Ascending aorta (tissue), 2 donors: ENCODE measurements at regions not wholly inside any gene's neighbourhood (a gene's known extent, or its start where the extent isn't known, plus 50 kb on each side); places are given as distances from the start of the nearest gene placed in this dataset.

Source experiments
- DNase-seq, 2 donors: peaks; one replicate each; pipeline ENCODE4 v3.0.0-alpha.2; 2019; ENCODE audit warnings: low spot score in 2 of 2
- H3K27ac ChIP-seq, 2 donors: fragments of 200-600 bp; sonication (generic); one replicate each; pipeline ENCODE4 v1.5.1; 2016 to 2017; ENCODE audit warnings: mild to moderate bottlenecking in 1 of 2
- H3K27me3 ChIP-seq: fragments of 200-600 bp; sonication (generic); one replicate; pipeline ENCODE4 v1.5.1; 2017
- H3K36me3 ChIP-seq, 2 donors: fragments of 200-600 bp; sonication (generic); one replicate each; pipeline ENCODE4 v1.5.1; 2016
- H3K4me1 ChIP-seq, 2 donors: fragments of 200-600 bp; sonication (generic); one replicate each; pipeline ENCODE4 v1.5.1; 2016 to 2017; ENCODE audit warnings: mild to moderate bottlenecking in 1 of 2
- H3K4me3 ChIP-seq, 2 donors: fragments of 200-600 bp; sonication (generic); one replicate each; pipeline ENCODE4 v1.5.1; 2016 to 2017; ENCODE audit warnings: mild to moderate bottlenecking in 1 of 2
- H3K9me3 ChIP-seq, 2 donors: fragments of 200-600 bp; sonication (generic); one replicate each; pipeline ENCODE4 v1.5.1; 2016
- CTCF ChIP-seq, 3 experiments: fragments of 200-600 bp in 2 of 3; fragments of 450-650 bp in 1 of 3; sonication (generic) in 2 of 3; IDR thresholded peaks; one replicate each; pipeline ENCODE4 v1.5.1; 2016 to 2019; ENCODE audit warnings: antibody characterized with exemption in 3 of 3, mild to moderate bottlenecking in 1 of 3, moderate library complexity in 1 of 3
- intact Hi-C: fragments of 100-400 bp; cut with DNase I; formaldehyde crosslinking; loops from one replicate; pipeline ENCODE4 v1.15.1; 2023

GRCh38 chr17:51376739-51377138, 116.4 kb downstream of the UTP18 start:
- Histone ChIP-seq H3K27ac (no peak overlapping the region), H3K27me3 (no peaks in the 10 kb centered on the region), H3K4me3 (no peak overlapping the region), H3K4me1 (no peaks in the 10 kb centered on the region), H3K36me3 (no peaks in the 10 kb centered on the region), H3K9me3 (no peaks in the 10 kb centered on the region)
- no peak for DNase-seq
- intact Hi-C loops = no loop called here
- TF ChIP-seq CTCF (IDR thresholded peaks at IDR 0.05) = no peak

GRCh38 chr17:51381262-51381661, 120.9 kb downstream of the UTP18 start:
- no peak overlapping the region for H3K4me3 ChIP-seq
- no peak for TF ChIP-seq CTCF (IDR thresholded peaks at IDR 0.05)
- no peak for DNase-seq
- no peaks in the 10 kb centered on the region for H3K4me1 ChIP-seq
- H3K27me3 ChIP-seq = no peaks in the 10 kb centered on the region
- no peaks in the 10 kb centered on the region for H3K9me3 ChIP-seq
- H3K27ac ChIP-seq = no peak overlapping the region
- intact Hi-C loops = no loop called here
- no peaks in the 10 kb centered on the region for H3K36me3 ChIP-seq

GRCh38 chr17:51385208-51385607, 124.9 kb downstream of the UTP18 start:
- TF ChIP-seq CTCF (IDR thresholded peaks at IDR 0.05) = no peak
- Histone ChIP-seq H3K9me3 (no peaks in the 10 kb centered on the region), H3K4me3 (no peak overlapping the region), H3K27ac (no peak overlapping the region), H3K27me3 (no peaks in the 10 kb centered on the region), H3K36me3 (no peaks in the 10 kb centered on the region), H3K4me1 (no peaks in the 10 kb centered on the region)
- DNase-seq = no peak
- intact Hi-C loops = no loop called here

- H3K9me3 ChIP-seq = no peaks in the 10 kb centered on the region
- DNase-seq = no peak
- H3K4me3 ChIP-seq = no peak overlapping the region
- H3K36me3 ChIP-seq = no peaks in the 10 kb centered on the region
- TF ChIP-seq CTCF (IDR thresholded peaks at IDR 0.05) = no peak
- H3K27me3 ChIP-seq = no peaks in the 10 kb centered on the region
- H3K27ac ChIP-seq = no peak overlapping the region
- intact Hi-C loops = no loop called here
- H3K4me1 ChIP-seq = no peaks in the 10 kb centered on the region
Observed at GRCh38 chr17:51387582-51387981, 127.2 kb downstream of the UTP18 start.

- Histone ChIP-seq H3K4me3 (no peak overlapping the region), H3K27me3 (no peaks in the 10 kb centered on the region), H3K36me3 (no peaks in the 10 kb centered on the region), H3K9me3 (no peaks in the 10 kb centered on the region), H3K4me1 (no peaks in the 10 kb centered on the region), H3K27ac (no peak overlapping the region)
- TF ChIP-seq CTCF (IDR thresholded peaks at IDR 0.05) = no peak
- DNase-seq = no peak
- intact Hi-C loops = no loop called here
Observed at GRCh38 chr17:51387986-51388385, 127.6 kb downstream of the UTP18 start.

GRCh38 chr17:51389875-51390274, 129.5 kb downstream of the UTP18 start:
- Histone ChIP-seq H3K4me1 (no peaks in the 10 kb centered on the region), H3K9me3 (no peaks in the 10 kb centered on the region), H3K27me3 (no peaks in the 10 kb centered on the region), H3K4me3 (no peak overlapping the region), H3K27ac (no peak overlapping the region), H3K36me3 (no peaks in the 10 kb centered on the region)
- DNase-seq = no peak
- no peak for TF ChIP-seq CTCF (IDR thresholded peaks at IDR 0.05)
- intact Hi-C loops = no loop called here
